Osteoblast (primary cell): ENCODE measurements at regions not wholly inside any gene's neighbourhood (a gene's known extent, or its start where the extent isn't known, plus 50 kb on each side); places are given as distances from the start of the nearest gene placed in this dataset.
"Not testable (repeated sequence)": the region's sequence is repeated elsewhere in the genome, so short reads cannot be mapped to it uniquely, and the experiment has no call there.

Source experiments
- DNase-seq: peaks from one replicate; pipeline ENCODE4 v3.0.0; 2011; ENCODE audit warnings: low spot score, mixed read lengths; ENCODE audit not compliant: insufficient read length; ENCODE audit errors: missing footprints
- H2AFZ ChIP-seq: 2 replicates; pipeline ENCODE4 v1.6.0; 2011; ENCODE audit warnings: mild to moderate bottlenecking, low read length
- H3K27ac ChIP-seq: 2 replicates; pipeline ENCODE4 v1.5.1; 2011; ENCODE audit warnings: mild to moderate bottlenecking, low read depth, low read length, moderate library complexity
- H3K27me3 ChIP-seq: 2 replicates; pipeline ENCODE4 v1.6.0; 2012; ENCODE audit warnings: mild to moderate bottlenecking, control low read depth, inconsistent platforms, low read length, moderate library complexity; ENCODE audit not compliant: insufficient read depth
- H3K36me3 ChIP-seq: 2 replicates; pipeline ENCODE4 v1.5.1; 2011; ENCODE audit warnings: mild to moderate bottlenecking, low read length, control low read depth, moderate library complexity; ENCODE audit not compliant: insufficient read depth
- H3K4me1 ChIP-seq: 2 replicates; pipeline ENCODE4 v1.5.1; 2011; ENCODE audit warnings: mild to moderate bottlenecking, low read length, control low read depth, moderate library complexity; ENCODE audit not compliant: insufficient read depth
- H3K4me2 ChIP-seq: 2 replicates; pipeline ENCODE4 v1.6.0; 2011; ENCODE audit warnings: mild to moderate bottlenecking, low read length; ENCODE audit not compliant: insufficient read depth
- H3K4me3 ChIP-seq: fragments of 200-600 bp; sonication (generic); 3 replicates; pipeline ENCODE4 v1.5.1; 2012; ENCODE audit warnings: mild to moderate bottlenecking, low read length, inconsistent platforms; ENCODE audit not compliant: insufficient read depth
- H3K79me2 ChIP-seq: 2 replicates; pipeline ENCODE4 v1.6.0; 2012; ENCODE audit warnings: mild to moderate bottlenecking, low read length, control low read depth, inconsistent platforms; ENCODE audit not compliant: insufficient read depth
- H3K9me3 ChIP-seq: 2 replicates; pipeline ENCODE4 v1.5.1; 2011; ENCODE audit warnings: low read depth, low read length, control low read depth
- H4K20me1 ChIP-seq: 2 replicates; pipeline ENCODE4 v1.6.0; 2012; ENCODE audit warnings: mild to moderate bottlenecking, low read length, control low read depth; ENCODE audit not compliant: insufficient read depth
- CTCF ChIP-seq: IDR thresholded peaks from 2 replicates; pipeline ENCODE4 v1.5.1; 2011; ENCODE audit warnings: mild to moderate bottlenecking, low read depth, low read length, moderate library complexity; ENCODE audit errors: extremely low read depth

- DNase-seq = no peak
- Histone ChIP-seq H3K4me1 (peaks cover 11% of the 10 kb centered on the region), H2AFZ (no peak overlapping the region), H3K4me3 (no peak overlapping the region), H3K27ac (no peak overlapping the region), H3K9me3 (no peaks in the 10 kb centered on the region), H3K4me2 (no peak overlapping the region), H4K20me1 (no peaks in the 10 kb centered on the region), H3K27me3 (no peaks in the 10 kb centered on the region), H3K36me3 (no peaks in the 10 kb centered on the region), H3K79me2 (no peaks in the 10 kb centered on the region)
- TF ChIP-seq CTCF = no peak
These were observed 404.3 kb downstream of the HLX start for GRCh38 chr1:221283532-221283931.

- Histone ChIP-seq H3K4me2 (no peak overlapping the region), H3K9me3 (no peaks in the 10 kb centered on the region), H3K27ac (no peak overlapping the region), H3K36me3 (no peaks in the 10 kb centered on the region), H3K27me3 (no peaks in the 10 kb centered on the region), H3K4me1 (peaks cover 11% of the 10 kb centered on the region), H3K4me3 (no peak overlapping the region), H4K20me1 (no peaks in the 10 kb centered on the region), H2AFZ (no peak overlapping the region), H3K79me2 (no peaks in the 10 kb centered on the region)
- peak; percentile 90 for DNase-seq
- TF ChIP-seq CTCF = no peak
These were observed 404.8 kb downstream of the HLX start for GRCh38 chr1:221284028-221284427.

GRCh38 chr1:221284991-221285390, 405.7 kb downstream of the HLX start:
- not testable (repeated sequence) for H3K36me3 ChIP-seq, H3K79me2 ChIP-seq, H2AFZ ChIP-seq, H4K20me1 ChIP-seq, H3K27ac ChIP-seq, H3K9me3 ChIP-seq, H3K4me2 ChIP-seq, H3K27me3 ChIP-seq, DNase-seq, H3K4me3 ChIP-seq
- H3K4me1 ChIP-seq = peaks cover 11% of the 10 kb centered on the region

- H3K79me2 ChIP-seq, H3K9me3 ChIP-seq, H3K4me2 ChIP-seq, H3K4me3 ChIP-seq, DNase-seq, H3K36me3 ChIP-seq, H3K27me3 ChIP-seq, H3K27ac ChIP-seq, H4K20me1 ChIP-seq, H2AFZ ChIP-seq: not testable (repeated sequence)
- H3K4me1 ChIP-seq = peaks cover 11% of the 10 kb centered on the region
These were observed 406.4 kb downstream of the HLX start for GRCh38 chr1:221285458-221286210.

- Histone ChIP-seq H3K4me1 (peaks cover 11% of the 10 kb centered on the region), H3K27ac (no peak overlapping the region), H3K4me2 (no peak overlapping the region), H3K79me2 (no peaks in the 10 kb centered on the region), H2AFZ (no peak overlapping the region), H3K36me3 (no peaks in the 10 kb centered on the region), H3K4me3 (no peak overlapping the region), H3K9me3 (no peaks in the 10 kb centered on the region), H3K27me3 (no peaks in the 10 kb centered on the region), H4K20me1 (no peaks in the 10 kb centered on the region)
- TF ChIP-seq CTCF = no peak
- no peak for DNase-seq
These were observed 407.2 kb downstream of the HLX start for GRCh38 chr1:221286399-221286798.
